Lung (tissue), 11 donors: ENCODE measurements at regions not wholly inside any gene's neighbourhood (a gene's known extent, or its start where the extent isn't known, plus 50 kb on each side); places are given as distances from the start of the nearest gene placed in this dataset.

ENCODE experiments used
- ATAC-seq: fragments of 200-7000 bp; cut with Tn5 transposase; one replicate; pipeline ENCODE4 v1.9.1; 2020; ENCODE audit warnings: moderate number of reproducible peaks; ENCODE audit not compliant: insufficient read depth, low FRiP score
- DNase-seq, 3 donors: peaks; one replicate each; pipeline ENCODE4 v3.0.0-alpha.2; 2013 to 2017
- H3K27ac ChIP-seq, 2 donors: one replicate each; pipeline ENCODE4 v1.5.1; 2013; ENCODE audit warnings: mild to moderate bottlenecking in 2 of 2, moderate library complexity in 2 of 2, control low read depth in 1 of 2, inconsistent platforms in 1 of 2, low read depth in 1 of 2, low read length in 1 of 2
- H3K27me3 ChIP-seq, 3 donors: one replicate each; pipeline ENCODE4 v1.5.1; 2013; ENCODE audit warnings: low read length in 2 of 3; ENCODE audit not compliant: control insufficient read depth in 3 of 3, insufficient read depth in 3 of 3
- H3K36me3 ChIP-seq, 4 donors: one replicate each; pipeline ENCODE4 v1.5.1; 2013; ENCODE audit warnings: low read length in 4 of 4, mild to moderate bottlenecking in 1 of 4, moderate library complexity in 1 of 4; ENCODE audit not compliant: control insufficient read depth in 4 of 4, insufficient read depth in 4 of 4
- H3K4me1 ChIP-seq, 5 donors: one replicate each; pipeline ENCODE4 v1.5.1; 2013; ENCODE audit warnings: low read length in 5 of 5, mild to moderate bottlenecking in 2 of 5, moderate library complexity in 1 of 5; ENCODE audit not compliant: control insufficient read depth in 5 of 5, insufficient read depth in 5 of 5
- H3K4me3 ChIP-seq: one replicate; pipeline ENCODE4 v1.5.1; 2013; ENCODE audit warnings: mild to moderate bottlenecking, control low read depth, moderate library complexity
- H3K9ac ChIP-seq, 2 donors: one replicate each; pipeline ENCODE4 v1.5.1; 2013; ENCODE audit warnings: low read length in 2 of 2, control low read depth in 1 of 2; ENCODE audit not compliant: insufficient read depth in 1 of 2
- H3K9me3 ChIP-seq, 4 donors: one replicate each; pipeline ENCODE4 v1.5.1; 2013; ENCODE audit warnings: low read length in 3 of 4, mild to moderate bottlenecking in 1 of 4, moderate library complexity in 1 of 4; ENCODE audit not compliant: control insufficient read depth in 4 of 4, insufficient read depth in 3 of 4
- CTCF ChIP-seq: IDR thresholded peaks from 2 replicates; pipeline ENCODE4 v1.5.1; 2012; ENCODE audit warnings: mild to moderate bottlenecking; ENCODE audit errors: control extremely low read depth, extremely low read depth
- WGBS, 2 donors: extraction: QIAGEN DNeasy Blood & Tissue Kit; methylation state at CpG; one replicate each; pipeline ENCODE4 v1.1.7; 2013; 5-methylcytosine and 5-hydroxymethylcytosine counted together
- donor health status: control.
- donor health status: control.
- donor health status: Bipolar disorder and iron deficiency.
- donor health status: healthy.
- donor health status: DM: yes; HTN: yes; CAD: no.

- H3K27ac ChIP-seq = no peak overlapping the region
- ATAC-seq = no peak
- no peaks in the 10 kb centered on the region for H3K36me3 ChIP-seq
- no peaks in the 10 kb centered on the region for H3K27me3 ChIP-seq
- no peak overlapping the region for H3K9ac ChIP-seq
- H3K4me3 ChIP-seq = no peak overlapping the region
- DNase-seq = no peak
- no peaks in the 10 kb centered on the region for H3K9me3 ChIP-seq
- 64 to 71% methylated on average over 2 of the region's 2 CpGs for WGBS, 2 donors
- TF ChIP-seq CTCF = no peak
- no peaks in the 10 kb centered on the region for H3K4me1 ChIP-seq
Observed at GRCh38 chr11:106186630-106187029, 109.2 kb downstream of the AASDHPPT start.

- Histone ChIP-seq H3K27ac (no peak overlapping the region), H3K9ac (no peak overlapping the region), H3K9me3 (no peaks in the 10 kb centered on the region), H3K4me1 (no peaks in the 10 kb centered on the region), H3K4me3 (no peak overlapping the region), H3K36me3 (no peaks in the 10 kb centered on the region), H3K27me3 (no peaks in the 10 kb centered on the region)
- DNase-seq (no peak), ATAC-seq (no peak)
- WGBS, 2 donors = 30 to 34% methylated on average over 2 of the region's 2 CpGs
- no peak for TF ChIP-seq CTCF
Observed at GRCh38 chr11:106187860-106188456, 110.5 kb downstream of the AASDHPPT start.

- WGBS, 2 donors = 68 to 71% methylated on average over 2 of the region's 2 CpGs
- no peak for TF ChIP-seq CTCF
- Histone ChIP-seq H3K9ac (no peak overlapping the region), H3K9me3 (no peaks in the 10 kb centered on the region), H3K27ac (no peak overlapping the region), H3K36me3 (no peaks in the 10 kb centered on the region), H3K27me3 (no peaks in the 10 kb centered on the region), H3K4me1 (no peaks in the 10 kb centered on the region), H3K4me3 (no peak overlapping the region)
- ATAC-seq (no peak), DNase-seq (no peak)
Observed at GRCh38 chr11:106193956-106194355, 116.5 kb downstream of the AASDHPPT start.

DNA sequence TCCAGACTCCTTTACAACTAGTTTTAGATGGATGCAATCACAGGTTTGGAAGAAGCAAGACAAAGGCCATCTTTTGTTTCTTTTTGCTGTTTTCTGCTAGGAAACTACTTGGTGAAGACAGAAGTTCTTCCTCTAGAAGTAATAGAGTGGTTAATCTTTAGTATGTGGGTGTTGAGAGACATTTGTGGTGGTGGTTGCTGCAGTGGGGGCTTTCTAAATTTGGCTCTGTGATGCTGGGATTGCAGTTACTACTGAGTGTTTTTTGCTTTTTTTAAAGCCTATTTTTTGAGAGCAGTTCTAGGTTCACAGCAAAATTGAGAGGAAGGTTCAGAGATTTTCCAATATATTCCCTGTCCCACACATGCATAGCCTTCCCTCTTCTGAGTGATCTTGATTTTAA, 120.0 kb downstream of the AASDHPPT start:
- no peaks in the 10 kb centered on the region for H3K27me3 ChIP-seq
- H3K4me1 ChIP-seq = no peaks in the 10 kb centered on the region
- TF ChIP-seq CTCF = no peak
- H3K9me3 ChIP-seq = no peaks in the 10 kb centered on the region
- H3K27ac ChIP-seq = no peak overlapping the region
- ATAC-seq (no peak), DNase-seq (no peak)
- H3K4me3 ChIP-seq = no peak overlapping the region
- no peak overlapping the region for H3K9ac ChIP-seq
- H3K36me3 ChIP-seq = no peaks in the 10 kb centered on the region
